ENCODE measurements at regions not wholly inside any gene's neighbourhood (a gene's known extent, or its start where the extent isn't known, plus 50 kb on each side); places are given as distances from the start of the nearest gene placed in this dataset.

GRCh38 chr12:28941248-28941647 is 207.8 kb upstream of the FAR2 start:
- H3K4me2 ChIP-seq (ENCODE audit: control insufficient read depth, extremely low read depth, insufficient read depth, low read depth, low read length), result peak overlapping the region; percentile 18
- peak; percentile 93 for FAIRE-seq
- H4K20me1 ChIP-seq (ENCODE audit: control insufficient read depth, extremely low read depth, insufficient read depth, low read length), result no peaks in the 10 kb centered on the region

DNA sequence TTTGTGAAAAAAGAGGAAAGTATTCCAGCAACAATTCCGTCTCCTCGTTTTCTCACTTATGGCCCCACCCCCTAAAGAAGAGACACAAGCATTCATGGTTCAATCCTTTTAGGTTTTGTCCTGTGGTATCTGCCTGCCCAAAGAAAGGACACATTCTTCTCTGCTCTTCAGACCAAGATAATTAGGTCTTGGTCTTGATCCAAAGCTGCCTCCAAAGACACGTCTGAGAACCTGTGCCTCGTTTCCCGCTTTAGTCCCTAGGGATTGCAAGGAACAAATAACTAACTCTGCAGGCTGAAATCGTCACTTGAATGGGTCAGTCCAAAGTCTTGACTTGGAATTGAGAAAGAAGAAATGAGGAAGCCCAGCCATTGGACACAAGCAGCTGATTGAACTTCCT is 202.7 kb upstream of the FAR2 start:
- no peak for FAIRE-seq
- H2AFZ ChIP-seq (ENCODE audit: control insufficient read depth, low read length), result no peak overlapping the region
- dilution Hi-C loops (cut with MboI; ENCODE audit: extremely low pct_ligation_motif_present, low sequenced_read_pairs), result no loop called here

More at GRCh38 chr12:28941248-28941647, 207.8 kb upstream of the FAR2 start:
- peaks cover 53% of the 10 kb centered on the region for H3K4me1 ChIP-seq (ENCODE audit: control insufficient read depth, extremely low read depth, insufficient read depth, low read length)
- H3K9me3 ChIP-seq (ENCODE audit: control insufficient read depth, low read depth, low read length), result no peaks in the 10 kb centered on the region
- H3K36me3 ChIP-seq (ENCODE audit: control insufficient read depth in 2 of 2, extremely low read depth in 1 of 2, insufficient read depth in 2 of 2, low read length in 2 of 2), result no peaks in the 10 kb centered on the region
- H3K4me3 ChIP-seq (ENCODE audit: control insufficient read depth in 2 of 3, extremely low read depth in 1 of 3, insufficient read depth in 2 of 3, low read depth in 1 of 3, low read length in 3 of 3), result no peak overlapping the region
- H3K27me3 ChIP-seq (ENCODE audit: control insufficient read depth, extremely low read depth, insufficient read depth, low read length), result no peaks in the 10 kb centered on the region
- no peak overlapping the region for H3K9ac ChIP-seq (ENCODE audit: control insufficient read depth, extremely low read depth, insufficient read depth, low read length)
- no peaks in the 10 kb centered on the region for H3K9me1 ChIP-seq (ENCODE audit: control insufficient read depth, extremely low read depth, insufficient read depth, low read length)
- DNase-seq (ENCODE audit: low read depth, low spot score), result peak; percentile 70
- no peak for TF ChIP-seq CTCF (optimal IDR thresholded peaks at IDR 0.05 in 1 of 3, IDR thresholded peaks at IDR 0.05 in 1 of 3, conservative IDR thresholded peaks at IDR 0.05 in 1 of 3; ENCODE audit: extremely low read depth in 1 of 3, insufficient read depth in 2 of 3, low read length in 3 of 3)
- TF ChIP-seq EZH2 (IDR thresholded peaks at IDR 0.05; ENCODE audit: low read length), result no peak
- peak overlapping the region; percentile 45 for H2AFZ ChIP-seq (ENCODE audit: control insufficient read depth, low read length)
- H3K27ac ChIP-seq (ENCODE audit: control insufficient read depth, insufficient read depth, low read length), result peak overlapping the region; percentile 55
- dilution Hi-C loops (cut with MboI; ENCODE audit: extremely low pct_ligation_motif_present, low sequenced_read_pairs), result no loop called here
- H3K79me2 ChIP-seq (ENCODE audit: control insufficient read depth, insufficient read depth, low read length), result no peaks in the 10 kb centered on the region

More for the DNA sequence above, 202.7 kb upstream of the FAR2 start:
- TF ChIP-seq CTCF (optimal IDR thresholded peaks at IDR 0.05 in 1 of 3, IDR thresholded peaks at IDR 0.05 in 1 of 3, conservative IDR thresholded peaks at IDR 0.05 in 1 of 3; ENCODE audit: extremely low read depth in 1 of 3, insufficient read depth in 2 of 3, low read length in 3 of 3) (no peak), EZH2 (IDR thresholded peaks at IDR 0.05; ENCODE audit: low read length) (no peak)
- Histone ChIP-seq H3K27ac (ENCODE audit: control insufficient read depth, insufficient read depth, low read length) (no peak overlapping the region), H3K4me2 (ENCODE audit: control insufficient read depth, extremely low read depth, insufficient read depth, low read depth, low read length) (no peak overlapping the region), H3K79me2 (ENCODE audit: control insufficient read depth, insufficient read depth, low read length) (no peaks in the 10 kb centered on the region), H3K36me3 (ENCODE audit: control insufficient read depth in 2 of 2, extremely low read depth in 1 of 2, insufficient read depth in 2 of 2, low read length in 2 of 2) (no peaks in the 10 kb centered on the region), H4K20me1 (ENCODE audit: control insufficient read depth, extremely low read depth, insufficient read depth, low read length) (no peaks in the 10 kb centered on the region), H3K9me3 (ENCODE audit: control insufficient read depth, low read depth, low read length) (no peaks in the 10 kb centered on the region), H3K9ac (ENCODE audit: control insufficient read depth, extremely low read depth, insufficient read depth, low read length) (no peak overlapping the region), H3K4me3 (ENCODE audit: control insufficient read depth in 2 of 3, extremely low read depth in 1 of 3, insufficient read depth in 2 of 3, low read depth in 1 of 3, low read length in 3 of 3) (no peak overlapping the region), H3K27me3 (ENCODE audit: control insufficient read depth, extremely low read depth, insufficient read depth, low read length) (no peaks in the 10 kb centered on the region), H3K9me1 (ENCODE audit: control insufficient read depth, extremely low read depth, insufficient read depth, low read length) (no peaks in the 10 kb centered on the region), H3K4me1 (ENCODE audit: control insufficient read depth, extremely low read depth, insufficient read depth, low read length) (peaks cover 17% of the 10 kb centered on the region)
- DNase-seq (ENCODE audit: low read depth, low spot score), result no peak

Data from keratinocyte (primary cell).